ENCODE measurements at regions not wholly inside any gene's neighbourhood (a gene's known extent, or its start where the extent isn't known, plus 50 kb on each side); places are given as distances from the start of the nearest gene placed in this dataset.

DNA sequence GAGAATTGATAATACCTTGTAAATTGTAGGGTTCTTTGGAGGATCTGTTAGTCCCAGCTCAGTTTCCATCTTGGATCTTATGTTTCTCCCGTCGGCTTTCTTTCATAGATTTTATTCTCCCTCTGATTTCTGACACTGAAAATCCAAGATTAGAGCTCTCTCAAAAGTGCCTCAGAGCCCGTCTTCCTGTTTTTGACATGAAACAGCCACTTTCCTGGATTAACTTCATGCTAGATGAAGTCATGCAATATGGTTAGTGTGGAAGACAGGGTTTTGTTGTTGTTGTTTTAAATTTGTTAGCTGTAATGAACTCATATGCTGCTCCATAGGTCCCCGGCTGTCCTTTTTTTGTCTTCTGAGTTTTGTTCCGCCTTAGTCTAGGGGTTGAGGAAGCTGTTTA is 51.6 kb upstream of the ZFR start:
- DNase-seq (ENCODE audit: low read depth in 2 of 2), result peak in 1 of 2 donors; percentile 8
- no peak overlapping the region for H3K4me3 ChIP-seq (replicated peaks in 1 of 2; ENCODE audit: low read depth in 2 of 2, low read length in 2 of 2)
- no peak for TF ChIP-seq CTCF (IDR thresholded peaks at IDR 0.05; ENCODE audit: low read depth, low read length)

GRCh38 chr5:32494827-32495226 is 50.3 kb upstream of the ZFR start:
- DNase-seq (ENCODE audit: low read depth in 2 of 2), result no peak
- TF ChIP-seq CTCF (IDR thresholded peaks at IDR 0.05; ENCODE audit: low read depth, low read length), result no peak
- H3K4me3 ChIP-seq (replicated peaks in 1 of 2; ENCODE audit: low read depth in 2 of 2, low read length in 2 of 2), result no peak overlapping the region

Data from cardiac fibroblast (primary cell).